Mesenchymal stem cell (in vitro differentiated cells and primary cell): ENCODE measurements at regions not wholly inside any gene's neighbourhood (a gene's known extent, or its start where the extent isn't known, plus 50 kb on each side); places are given as distances from the start of the nearest gene placed in this dataset.
"Not testable (repeated sequence)": the region's sequence is repeated elsewhere in the genome, so short reads cannot be mapped to it uniquely, and the experiment has no call there.

Experiments used
- DNase-seq: peaks from one replicate; pipeline ENCODE4 v3.0.0-alpha.2; 2013
- H2AFZ ChIP-seq: one replicate; pipeline ENCODE4 v1.6.1; 2013; ENCODE audit warnings: low read depth, mild to moderate bottlenecking, control low read depth, inconsistent platforms, low read length, moderate library complexity
- H2AK5ac ChIP-seq: 2 replicates; pipeline ENCODE4 v1.6.1; 2013; ENCODE audit warnings: low read length, moderate library complexity, mild to moderate bottlenecking, inconsistent platforms; ENCODE audit not compliant: severe bottlenecking
- H2BK120ac ChIP-seq: one replicate; pipeline ENCODE4 v1.6.1; 2013; ENCODE audit warnings: low read depth, mild to moderate bottlenecking, inconsistent platforms, low read length, moderate library complexity
- H2BK12ac ChIP-seq, 2 experiments: one replicate each; pipeline ENCODE4 v1.6.1; 2013; ENCODE audit warnings: inconsistent platforms in 2 of 2, low read length in 2 of 2, mild to moderate bottlenecking in 2 of 2, moderate library complexity in 2 of 2, control low read depth in 1 of 2
- H2BK15ac ChIP-seq: one replicate; pipeline ENCODE4 v1.6.1; 2013; ENCODE audit warnings: mild to moderate bottlenecking, low read depth, inconsistent platforms; ENCODE audit not compliant: poor library complexity, severe bottlenecking
- H2BK5ac ChIP-seq: 2 replicates; pipeline ENCODE4 v1.6.1; 2013; ENCODE audit warnings: low read depth, mild to moderate bottlenecking, low read length, control low read depth, inconsistent platforms; ENCODE audit not compliant: poor library complexity, severe bottlenecking
- H3K14ac ChIP-seq, 2 experiments: one replicate each; pipeline ENCODE4 v1.6.1; 2013; ENCODE audit warnings: inconsistent platforms in 2 of 2, low read length in 2 of 2, control low read depth in 1 of 2, mild to moderate bottlenecking in 1 of 2, moderate library complexity in 1 of 2
- H3K18ac ChIP-seq, 2 experiments: one replicate each; pipeline ENCODE4 v1.6.1; 2013; ENCODE audit warnings: inconsistent platforms in 2 of 2, low read length in 2 of 2, control low read depth in 1 of 2, low read depth in 1 of 2, mild to moderate bottlenecking in 1 of 2
- H3K23ac ChIP-seq, 2 experiments: one replicate each; pipeline ENCODE4 v1.6.1; 2013; ENCODE audit warnings: inconsistent platforms in 2 of 2, low read length in 2 of 2, mild to moderate bottlenecking in 2 of 2, moderate library complexity in 2 of 2, control low read depth in 1 of 2
- H3K27ac ChIP-seq: 2 replicates; pipeline ENCODE4 v1.5.1; 2013; ENCODE audit warnings: mild to moderate bottlenecking, moderate library complexity, low read length, control low read depth, inconsistent platforms; ENCODE audit not compliant: poor library complexity, severe bottlenecking
- H3K27me3 ChIP-seq, 2 experiments: 2 replicates each; pipeline versions ENCODE4 v1.6.1 to v1.7.0; 2013; ENCODE audit warnings: low read length in 2 of 2, mild to moderate bottlenecking in 2 of 2, moderate library complexity in 2 of 2, control low read depth in 1 of 2, inconsistent platforms in 1 of 2; ENCODE audit not compliant: control insufficient read depth in 1 of 2, insufficient read depth in 1 of 2
- H3K36me3 ChIP-seq, 2 experiments: 2 replicates each; pipeline versions ENCODE4 v1.6.1 to v1.7.0; 2013; ENCODE audit warnings: low read length in 2 of 2, control low read depth in 1 of 2, inconsistent platforms in 1 of 2, low read depth in 1 of 2, mild to moderate bottlenecking in 1 of 2; ENCODE audit not compliant: insufficient read depth in 2 of 2, control insufficient read depth in 1 of 2
- H3K4ac ChIP-seq, 2 experiments: one replicate each; pipeline ENCODE4 v1.6.1; 2013; ENCODE audit warnings: inconsistent platforms in 2 of 2, low read length in 2 of 2, mild to moderate bottlenecking in 2 of 2, moderate library complexity in 2 of 2, control low read depth in 1 of 2, low read depth in 1 of 2
- H3K4me1 ChIP-seq: 2 replicates; pipeline ENCODE4 v1.6.1; 2013; ENCODE audit warnings: low read depth, low read length, control low read depth; ENCODE audit not compliant: control insufficient read depth, insufficient read depth
- H3K4me2 ChIP-seq: 2 replicates; pipeline ENCODE4 v1.6.1; 2013; ENCODE audit warnings: low read length, mild to moderate bottlenecking, inconsistent platforms; ENCODE audit not compliant: poor library complexity, severe bottlenecking
- H3K4me3 ChIP-seq, 2 experiments: 2 replicates each; pipeline versions ENCODE4 v1.5.1 to v1.7.0; 2013; ENCODE audit warnings: low read length in 2 of 2, mild to moderate bottlenecking in 2 of 2, control low read depth in 1 of 2, low read depth in 1 of 2; ENCODE audit not compliant: insufficient read depth in 1 of 2
- H3K79me1 ChIP-seq: replicated peaks from 2 replicates; pipeline ENCODE4 v1.6.1; 2013; ENCODE audit warnings: mild to moderate bottlenecking, control low read depth, low read length, inconsistent platforms; ENCODE audit not compliant: poor library complexity, severe bottlenecking
- H3K9ac ChIP-seq: 2 replicates; pipeline ENCODE4 v1.7.0; 2013; ENCODE audit warnings: mild to moderate bottlenecking, low read length, moderate library complexity
- H3K9me3 ChIP-seq: 2 replicates; pipeline ENCODE4 v1.7.0; 2013; ENCODE audit warnings: mild to moderate bottlenecking, low read length; ENCODE audit not compliant: control insufficient read depth
- H4K8ac ChIP-seq: one replicate; pipeline ENCODE4 v1.6.1; 2013; ENCODE audit warnings: inconsistent platforms, mild to moderate bottlenecking, low read length, moderate library complexity
- H4K91ac ChIP-seq: one replicate; pipeline ENCODE4 v1.6.1; 2013; ENCODE audit warnings: mild to moderate bottlenecking, low read length, inconsistent platforms
- WGBS: methylation state at CpG from one replicate; pipeline ENCODE4 v1.1.7; 2013; ENCODE audit warnings: mixed read lengths; 5-methylcytosine and 5-hydroxymethylcytosine counted together

DNA sequence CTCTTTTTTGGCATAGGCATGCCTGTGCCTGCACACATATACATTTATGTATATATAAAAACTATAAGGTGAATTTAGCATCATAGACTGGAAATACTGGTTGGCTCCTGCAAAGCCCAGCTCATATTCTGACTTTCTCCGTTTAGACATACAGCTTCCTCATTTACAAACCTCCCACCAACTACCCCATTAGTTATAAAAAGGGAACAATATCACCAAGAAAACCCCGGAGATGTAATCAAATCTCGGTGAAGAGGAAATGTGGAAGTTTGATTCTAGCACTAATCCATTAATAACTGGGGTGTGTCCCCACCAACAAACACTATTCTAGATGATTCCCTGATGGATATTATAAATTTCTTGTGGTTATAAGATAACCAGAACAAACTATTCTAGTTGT, 517.7 kb upstream of the TBL1XR1 start:
- Histone ChIP-seq H2BK120ac (no peak overlapping the region), H2BK15ac (no peak overlapping the region), H3K36me3 (no peaks in the 10 kb centered on the region), H3K14ac (no peak overlapping the region), H3K4me3 (no peak overlapping the region), H3K27me3 (no peaks in the 10 kb centered on the region), H3K27ac (no peak overlapping the region), H4K8ac (no peak overlapping the region), H3K9me3 (no peaks in the 10 kb centered on the region), H2BK5ac (no peak overlapping the region), H3K23ac (no peak overlapping the region), H3K4me1 (no peaks in the 10 kb centered on the region), H4K91ac (no peak overlapping the region), H2AK5ac (no peak overlapping the region), H3K9ac (no peak overlapping the region), H3K18ac (no peak overlapping the region), H2AFZ (no peak overlapping the region), H3K4me2 (no peak overlapping the region), H2BK12ac (no peak overlapping the region), H3K79me1 (no peaks in the 10 kb centered on the region), H3K4ac (no peak overlapping the region)
- 100% methylated on average over 1 of the region's 3 CpGs for WGBS
- DNase-seq, result no peak

GRCh38 chr3:177715980-177716379, 518.7 kb upstream of the TBL1XR1 start:
- H3K23ac ChIP-seq, result no peak overlapping the region
- no peak overlapping the region for H2BK15ac ChIP-seq
- H2AFZ ChIP-seq, result no peak overlapping the region
- H2AK5ac ChIP-seq, result no peak overlapping the region
- no peak overlapping the region for H2BK12ac ChIP-seq
- 100% methylated on average over 2 of the region's 3 CpGs for WGBS
- H3K9me3 ChIP-seq, result no peaks in the 10 kb centered on the region
- no peaks in the 10 kb centered on the region for H3K27me3 ChIP-seq
- no peak overlapping the region for H3K4me2 ChIP-seq
- H3K9ac ChIP-seq, result no peak overlapping the region
- H3K27ac ChIP-seq, result no peak overlapping the region
- no peaks in the 10 kb centered on the region for H3K4me1 ChIP-seq
- H4K91ac ChIP-seq, result no peak overlapping the region
- no peak overlapping the region for H3K14ac ChIP-seq
- no peaks in the 10 kb centered on the region for H3K79me1 ChIP-seq
- DNase-seq, result no peak
- no peaks in the 10 kb centered on the region for H3K36me3 ChIP-seq
- no peak overlapping the region for H3K4ac ChIP-seq
- no peak overlapping the region for H3K4me3 ChIP-seq
- H4K8ac ChIP-seq, result no peak overlapping the region
- no peak overlapping the region for H2BK5ac ChIP-seq
- no peak overlapping the region for H2BK120ac ChIP-seq
- no peak overlapping the region for H3K18ac ChIP-seq

DNA sequence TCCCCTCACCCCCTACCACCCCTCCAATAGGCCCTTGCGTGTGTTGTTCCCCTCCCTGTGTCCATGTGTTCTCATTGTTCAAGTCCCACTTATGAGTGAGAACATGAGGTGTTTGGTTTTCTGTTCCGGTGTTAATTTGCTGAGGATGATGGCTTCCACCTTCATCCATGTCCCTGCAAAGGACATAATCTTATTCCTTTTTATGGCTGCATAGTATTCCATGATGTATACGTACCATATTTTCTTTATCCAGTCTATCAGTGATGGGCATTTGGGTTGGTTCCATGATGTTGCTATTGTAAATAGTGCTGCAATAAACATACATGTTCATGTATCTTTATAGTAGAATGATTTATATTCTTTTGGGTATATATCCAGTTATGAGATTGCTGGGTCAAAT, 523.6 kb upstream of the TBL1XR1 start:
- H2AK5ac ChIP-seq, H3K14ac ChIP-seq, H2BK12ac ChIP-seq, H4K91ac ChIP-seq, H3K4me1 ChIP-seq, H2BK5ac ChIP-seq, DNase-seq, H4K8ac ChIP-seq, H3K18ac ChIP-seq, H3K23ac ChIP-seq, H2BK15ac ChIP-seq, H3K79me1 ChIP-seq, H3K27me3 ChIP-seq, H2BK120ac ChIP-seq, H3K9me3 ChIP-seq, H3K4me3 ChIP-seq, H3K36me3 ChIP-seq, H3K27ac ChIP-seq, H3K4ac ChIP-seq, H3K4me2 ChIP-seq, H2AFZ ChIP-seq, H3K9ac ChIP-seq: not testable (repeated sequence)
- WGBS, result no CpG with 5 or more reads among the region's 3 CpGs

DNA sequence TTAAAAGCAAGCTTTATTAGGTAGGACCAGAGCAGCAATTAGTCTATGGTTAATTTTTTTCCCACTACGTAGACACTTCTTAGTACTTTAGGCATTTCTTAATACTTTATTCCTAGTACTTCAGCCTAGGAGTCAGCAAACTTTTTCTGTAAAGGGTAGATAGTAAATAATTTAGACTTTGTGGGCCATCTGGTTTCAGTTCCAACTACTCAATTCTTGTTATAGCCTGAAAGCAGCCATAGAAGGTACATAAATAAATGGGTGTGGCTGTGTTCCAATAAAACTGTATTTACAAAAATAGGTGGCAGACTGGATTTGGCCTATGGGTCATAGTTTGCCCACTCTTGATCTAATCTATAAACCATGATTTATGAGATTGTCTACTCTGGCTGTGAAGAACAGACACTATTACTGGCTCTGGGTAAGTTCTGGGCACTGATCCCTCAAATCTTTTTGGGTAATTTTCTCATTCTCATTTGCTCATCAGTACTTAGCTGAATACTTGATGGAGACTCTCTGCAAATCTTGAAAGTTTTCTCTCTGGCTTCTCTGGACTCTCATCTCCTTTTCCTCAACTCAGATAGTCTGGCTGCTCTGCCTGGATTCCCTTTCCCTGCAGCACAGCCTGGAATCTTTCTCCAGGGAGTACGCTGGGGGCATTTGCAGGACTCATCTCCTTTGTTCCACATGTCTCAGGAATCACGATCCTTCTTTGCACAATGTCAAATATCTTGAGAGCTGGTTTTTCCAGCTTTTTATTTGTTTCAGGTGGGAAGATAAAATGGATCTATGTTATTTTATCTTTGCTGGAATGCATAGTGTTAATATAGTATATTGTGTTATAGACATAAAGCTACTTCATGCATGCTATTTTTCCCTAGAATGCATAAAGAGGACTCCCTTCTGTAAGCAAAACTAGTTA, 524.8 kb upstream of the TBL1XR1 start:
- no peak for DNase-seq
- Histone ChIP-seq H3K9me3 (no peaks in the 10 kb centered on the region), H3K18ac (no peak overlapping the region), H3K4me1 (no peaks in the 10 kb centered on the region), H2AK5ac (no peak overlapping the region), H3K9ac (no peak overlapping the region), H3K4me3 (no peak overlapping the region), H4K91ac (no peak overlapping the region), H2BK12ac (no peak overlapping the region), H3K79me1 (no peaks in the 10 kb centered on the region), H3K27me3 (no peaks in the 10 kb centered on the region), H3K4me2 (no peak overlapping the region), H3K4ac (no peak overlapping the region), H3K14ac (no peak overlapping the region), H2BK5ac (no peak overlapping the region), H3K36me3 (no peaks in the 10 kb centered on the region), H2AFZ (no peak overlapping the region), H3K23ac (no peak overlapping the region), H4K8ac (no peak overlapping the region), H2BK15ac (no peak overlapping the region), H2BK120ac (no peak overlapping the region), H3K27ac (no peak overlapping the region)
- 97% methylated on average over 2 of the region's 3 CpGs for WGBS
